Upper lobe of right lung (tissue), 1 donor: ENCODE measurements at regions not wholly inside any gene's neighbourhood (a gene's known extent, or its start where the extent isn't known, plus 50 kb on each side); places are given as distances from the start of the nearest gene placed in this dataset.

Experiments used
- ATAC-seq: fragments of 200-7000 bp; cut with Tn5 transposase; one replicate; pipeline ENCODE4 v1.9.1; 2020; ENCODE audit warnings: mild to moderate bottlenecking, moderate library complexity
- DNase-seq: peaks from one replicate; pipeline ENCODE4 v3.0.0-alpha.2; 2020
- H3K27ac ChIP-seq: fragments of 200-600 bp; one replicate; pipeline ENCODE4 v1.8.0; 2022
- H3K27me3 ChIP-seq: fragments of 200-600 bp; one replicate; pipeline ENCODE4 v1.8.0; 2022; ENCODE audit warnings: mild to moderate bottlenecking
- H3K36me3 ChIP-seq: fragments of 200-600 bp; one replicate; pipeline ENCODE4 v1.8.0; 2022
- H3K4me1 ChIP-seq: fragments of 200-600 bp; one replicate; pipeline ENCODE4 v1.8.0; 2022
- H3K4me3 ChIP-seq: fragments of 200-600 bp; one replicate; pipeline ENCODE4 v1.8.0; 2022; ENCODE audit warnings: mild to moderate bottlenecking
- H3K9me3 ChIP-seq: fragments of 200-600 bp; one replicate; pipeline ENCODE4 v1.8.0; 2022
- intact Hi-C: fragments of 100-400 bp; cut with DNase I; formaldehyde crosslinking; loops from one replicate; pipeline ENCODE4 v1.11.0; 2022
- TF ChIP-seq, protein P1 (sequence below): fragments of 200-600 bp; IDR thresholded peaks from one replicate; pipeline ENCODE4 v1.8.0; 2022; ENCODE audit warnings: antibody characterized with exemption
- donor health status: DM: no; HTN: yes; CAD: no; lungs with severe emphysema.

DNA sequence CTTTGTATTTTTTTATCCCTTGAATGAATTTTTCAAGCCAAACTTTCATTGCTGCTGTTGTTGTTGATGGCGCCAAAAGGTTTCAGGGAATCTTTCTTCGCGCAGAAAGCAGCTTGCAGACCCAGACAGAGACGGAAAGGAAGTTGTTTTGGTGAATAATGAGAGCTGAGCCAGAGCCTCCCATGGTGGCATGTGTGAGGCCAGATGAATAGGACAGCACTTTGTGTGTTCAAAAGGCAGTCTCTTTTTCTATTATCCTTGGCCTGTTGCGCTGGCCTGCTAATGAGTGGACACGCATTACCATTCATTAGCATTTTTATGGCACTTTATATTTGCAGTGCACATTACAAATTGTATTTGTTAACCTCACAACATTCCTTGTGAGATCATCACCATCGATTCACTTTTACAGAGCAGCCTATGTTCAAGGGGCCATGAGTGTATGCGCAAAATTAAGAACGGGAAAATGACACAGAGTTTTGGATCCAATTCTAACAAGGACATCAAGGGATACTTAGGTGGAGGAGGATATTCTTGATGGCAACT is 754.7 kb downstream of the BCL11A start:
- intact Hi-C loops: no loop called here
- ATAC-seq (no peak), DNase-seq (no peak)
- TF ChIP-seq, protein P1, sequence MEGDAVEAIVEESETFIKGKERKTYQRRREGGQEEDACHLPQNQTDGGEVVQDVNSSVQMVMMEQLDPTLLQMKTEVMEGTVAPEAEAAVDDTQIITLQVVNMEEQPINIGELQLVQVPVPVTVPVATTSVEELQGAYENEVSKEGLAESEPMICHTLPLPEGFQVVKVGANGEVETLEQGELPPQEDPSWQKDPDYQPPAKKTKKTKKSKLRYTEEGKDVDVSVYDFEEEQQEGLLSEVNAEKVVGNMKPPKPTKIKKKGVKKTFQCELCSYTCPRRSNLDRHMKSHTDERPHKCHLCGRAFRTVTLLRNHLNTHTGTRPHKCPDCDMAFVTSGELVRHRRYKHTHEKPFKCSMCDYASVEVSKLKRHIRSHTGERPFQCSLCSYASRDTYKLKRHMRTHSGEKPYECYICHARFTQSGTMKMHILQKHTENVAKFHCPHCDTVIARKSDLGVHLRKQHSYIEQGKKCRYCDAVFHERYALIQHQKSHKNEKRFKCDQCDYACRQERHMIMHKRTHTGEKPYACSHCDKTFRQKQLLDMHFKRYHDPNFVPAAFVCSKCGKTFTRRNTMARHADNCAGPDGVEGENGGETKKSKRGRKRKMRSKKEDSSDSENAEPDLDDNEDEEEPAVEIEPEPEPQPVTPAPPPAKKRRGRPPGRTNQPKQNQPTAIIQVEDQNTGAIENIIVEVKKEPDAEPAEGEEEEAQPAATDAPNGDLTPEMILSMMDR: no peak
- no peaks in the 10 kb centered on the region for H3K9me3 ChIP-seq
- H3K27me3 ChIP-seq: no peaks in the 10 kb centered on the region
- no peak overlapping the region for H3K4me3 ChIP-seq
- H3K4me1 ChIP-seq: no peaks in the 10 kb centered on the region
- H3K36me3 ChIP-seq: no peaks in the 10 kb centered on the region
- no peak overlapping the region for H3K27ac ChIP-seq

DNA sequence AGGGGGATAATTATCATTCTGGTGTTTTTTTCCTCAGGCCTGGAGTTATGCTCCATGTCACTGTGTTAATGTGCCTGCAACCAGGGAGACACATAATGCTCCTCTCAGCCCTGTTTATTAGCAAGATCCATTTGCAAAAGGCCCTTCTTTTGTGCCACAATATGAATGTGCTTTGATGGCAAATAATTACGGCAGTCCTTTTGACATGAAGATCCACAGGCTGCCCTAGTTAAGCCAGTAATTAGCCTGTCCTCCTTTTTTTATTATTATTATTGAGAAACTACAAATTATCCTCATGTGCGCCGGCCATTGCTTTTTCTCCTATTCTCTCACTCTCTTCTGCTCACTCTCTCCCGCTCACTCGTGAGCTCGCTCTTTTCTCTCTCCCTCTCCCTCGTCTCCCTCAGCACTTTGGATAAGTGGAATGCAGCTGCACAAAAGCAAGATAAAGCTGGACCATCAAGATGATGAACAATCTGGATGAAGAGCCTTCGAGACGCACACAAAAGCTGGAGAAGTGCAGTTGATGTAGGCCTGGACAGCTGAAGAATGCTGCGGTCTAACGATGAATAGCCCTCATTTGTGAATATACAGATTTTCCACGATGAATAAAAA is 762.3 kb downstream of the BCL11A start:
- H3K27ac ChIP-seq: no peak overlapping the region
- no peaks in the 10 kb centered on the region for H3K36me3 ChIP-seq
- H3K9me3 ChIP-seq: no peaks in the 10 kb centered on the region
- no peak overlapping the region for H3K4me3 ChIP-seq
- DNase-seq (no peak), ATAC-seq (no peak)
- intact Hi-C loops: no loop called here
- no peaks in the 10 kb centered on the region for H3K27me3 ChIP-seq
- TF ChIP-seq, protein P1: no peak
- H3K4me1 ChIP-seq: no peaks in the 10 kb centered on the region

DNA sequence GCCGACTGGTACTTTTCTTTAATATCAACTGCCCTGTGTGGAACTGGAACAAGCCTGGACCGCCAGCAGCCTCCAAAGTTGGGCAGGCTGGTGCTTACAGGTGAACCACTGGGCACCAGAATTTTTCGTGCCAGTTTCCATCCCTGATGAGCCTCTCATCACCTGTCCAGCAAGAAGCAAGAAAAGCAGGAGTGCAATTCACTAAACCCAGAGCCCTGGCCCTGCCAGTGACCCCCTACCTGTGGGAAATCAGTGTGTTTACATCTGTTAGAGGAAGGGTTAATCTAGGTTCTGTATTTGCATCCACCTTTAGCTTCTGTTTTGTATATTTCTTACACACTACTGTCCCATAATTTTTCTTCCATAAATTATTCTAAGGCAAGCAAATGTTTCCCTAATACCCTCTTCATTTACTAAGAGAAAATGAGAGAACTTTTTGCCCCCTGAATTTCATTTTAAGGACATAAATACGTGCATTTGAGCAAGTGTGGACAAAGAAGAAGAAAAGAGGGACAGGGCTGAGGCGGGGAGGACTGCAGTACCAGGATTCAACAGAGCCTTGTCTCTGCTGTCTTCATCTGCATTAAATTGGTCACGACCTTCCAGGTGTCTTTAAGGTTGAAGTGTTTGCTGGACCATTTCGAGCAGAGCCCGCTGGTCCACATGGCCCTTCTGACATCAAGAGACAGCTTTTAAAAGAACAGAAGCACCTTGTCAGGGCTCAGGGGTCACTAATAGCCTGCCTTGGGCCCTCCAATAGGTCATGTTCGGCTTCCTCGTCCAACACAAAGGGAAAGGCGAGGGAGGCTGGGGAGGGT is 763.1 kb downstream of the BCL11A start:
- Histone ChIP-seq H3K36me3 (no peaks in the 10 kb centered on the region), H3K27me3 (no peaks in the 10 kb centered on the region), H3K4me3 (no peak overlapping the region), H3K4me1 (no peaks in the 10 kb centered on the region), H3K27ac (no peak overlapping the region), H3K9me3 (no peaks in the 10 kb centered on the region)
- DNase-seq: no peak
- TF ChIP-seq, protein P1: no peak
- intact Hi-C loops: no loop called here
- no peak for ATAC-seq

DNA sequence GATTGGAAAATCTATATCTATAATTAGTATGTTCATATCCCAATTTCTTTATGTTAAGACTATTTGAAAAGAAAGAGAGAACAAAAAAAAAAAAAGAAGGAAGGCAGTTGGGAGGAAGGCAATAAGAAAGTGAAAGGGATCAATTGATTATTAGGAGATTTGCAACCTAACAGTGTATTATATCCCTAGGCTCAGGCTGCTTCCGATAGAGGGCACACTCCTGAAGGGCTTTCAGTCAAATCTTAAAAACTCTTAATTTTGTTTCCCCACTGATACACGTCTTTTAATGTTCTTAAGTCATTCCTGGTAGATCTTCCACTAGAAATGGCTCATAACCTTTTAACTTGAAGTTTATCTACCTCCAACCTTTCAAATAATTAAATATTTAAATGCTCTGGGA is 763.9 kb downstream of the BCL11A start:
- H3K9me3 ChIP-seq: no peaks in the 10 kb centered on the region
- no peaks in the 10 kb centered on the region for H3K27me3 ChIP-seq
- H3K4me3 ChIP-seq: no peak overlapping the region
- H3K36me3 ChIP-seq: no peaks in the 10 kb centered on the region
- no peaks in the 10 kb centered on the region for H3K4me1 ChIP-seq
- intact Hi-C loops: no loop called here
- no peak overlapping the region for H3K27ac ChIP-seq
- ATAC-seq (no peak), DNase-seq (no peak)
- TF ChIP-seq, protein P1: peak; percentile 11

DNA sequence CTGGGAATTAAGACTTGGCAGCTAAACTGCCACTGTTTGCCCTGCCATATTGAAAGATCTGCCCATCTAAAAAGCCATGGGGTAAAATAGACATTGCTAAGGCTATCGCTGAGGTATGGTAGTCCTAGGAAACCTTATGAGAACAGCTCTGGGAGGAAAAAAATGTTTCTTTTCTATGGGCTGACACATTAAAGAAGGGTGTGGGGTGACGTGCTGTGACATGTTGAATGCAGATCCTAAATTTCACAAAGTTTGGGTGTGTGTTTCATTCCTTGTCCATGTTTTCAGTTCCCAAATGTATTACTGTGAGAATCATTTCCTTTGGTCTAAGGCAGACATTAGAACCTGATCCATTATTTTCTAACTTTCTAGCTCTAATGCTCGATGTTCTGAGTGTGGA is 766.4 kb downstream of the BCL11A start:
- no peaks in the 10 kb centered on the region for H3K27me3 ChIP-seq
- ATAC-seq (no peak), DNase-seq (no peak)
- TF ChIP-seq, protein P1: no peak
- no peaks in the 10 kb centered on the region for H3K4me1 ChIP-seq
- intact Hi-C loops: no loop called here
- no peaks in the 10 kb centered on the region for H3K9me3 ChIP-seq
- no peak overlapping the region for H3K27ac ChIP-seq
- no peaks in the 10 kb centered on the region for H3K36me3 ChIP-seq
- H3K4me3 ChIP-seq: no peak overlapping the region
